ENCODE measurements at regions not wholly inside any gene's neighbourhood (a gene's known extent, or its start where the extent isn't known, plus 50 kb on each side); places are given as distances from the start of the nearest gene placed in this dataset.
"Not testable (repeated sequence)": the region's sequence is repeated elsewhere in the genome, so short reads cannot be mapped to it uniquely, and the experiment has no call there.

- DNase-seq (ENCODE audit: low spot score), result no peak
These were observed 52.6 kb upstream of the ICA1 start for GRCh38 chr7:8314566-8314965.

- no peak for DNase-seq (ENCODE audit: low spot score)
These were observed 57.1 kb upstream of the ICA1 start for GRCh38 chr7:8319115-8319514.

GRCh38 chr7:8320174-8320573, 58.2 kb upstream of the ICA1 start:
- no peak for DNase-seq (ENCODE audit: low spot score)

DNA sequence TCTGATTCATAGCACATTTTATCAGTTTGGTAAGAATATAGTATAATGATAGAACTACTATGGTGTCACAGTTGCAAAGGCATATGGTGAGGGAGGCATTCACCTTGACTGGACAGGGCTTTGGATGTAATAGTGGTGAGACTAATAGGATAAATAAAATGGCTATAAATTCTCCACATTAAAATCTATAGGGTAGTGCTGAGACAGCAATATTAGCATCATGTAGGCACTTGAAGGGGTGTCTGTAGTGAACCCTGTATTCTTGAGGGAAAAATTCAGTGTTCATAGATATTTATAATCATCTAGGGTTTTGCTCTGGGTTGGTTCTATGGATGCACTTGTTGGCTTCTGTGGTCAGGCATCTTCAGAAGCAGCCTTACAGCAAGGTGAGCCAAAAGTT, 59.3 kb upstream of the ICA1 start:
- DNase-seq (ENCODE audit: low spot score), result no peak

GRCh38 chr7:8322667-8323066, 60.7 kb upstream of the ICA1 start:
- DNase-seq (ENCODE audit: low spot score), result no peak

DNA sequence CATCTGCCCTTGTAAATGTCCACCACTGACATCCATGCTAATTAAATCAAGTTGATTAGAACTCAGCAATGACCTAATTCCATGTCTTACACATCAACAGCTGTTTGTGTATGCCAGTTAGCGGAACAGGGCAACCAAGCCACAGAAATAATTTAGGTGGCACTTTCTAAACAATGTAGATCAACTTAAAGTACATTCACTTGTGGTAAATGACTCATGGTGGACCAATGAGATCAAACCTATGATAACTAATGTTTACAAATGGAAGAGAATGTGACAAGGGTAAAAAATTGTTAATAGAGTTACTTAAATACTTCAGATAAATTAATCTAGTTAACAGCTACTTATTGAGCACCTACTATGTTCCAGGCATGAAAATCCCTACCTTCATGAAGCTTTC, 63.1 kb upstream of the ICA1 start:
- peak; percentile 4 for DNase-seq (ENCODE audit: low spot score)

GRCh38 chr7:8327199-8327598, 65.2 kb upstream of the ICA1 start:
- no peak for DNase-seq (ENCODE audit: low spot score)

DNA sequence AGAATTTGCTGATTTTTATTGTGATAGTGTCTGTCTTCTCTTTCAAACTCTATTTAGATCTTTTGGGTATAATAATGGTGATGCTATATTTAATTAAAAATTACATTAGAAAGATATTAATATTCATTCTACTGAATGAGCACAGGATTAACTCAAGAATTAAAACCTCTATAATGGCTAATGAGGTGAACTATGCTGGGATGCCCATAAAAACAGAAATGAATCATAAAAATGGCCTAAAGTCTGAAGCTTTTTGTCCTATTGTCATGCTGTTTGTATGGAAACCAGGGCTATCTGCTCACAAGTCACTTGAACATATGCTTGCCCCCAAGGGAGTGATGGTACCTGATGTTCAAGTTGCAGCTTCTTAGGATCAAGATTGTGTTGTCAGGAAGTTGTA, 76.2 kb upstream of the ICA1 start:
- DNase-seq (ENCODE audit: low spot score), result no peak

DNA sequence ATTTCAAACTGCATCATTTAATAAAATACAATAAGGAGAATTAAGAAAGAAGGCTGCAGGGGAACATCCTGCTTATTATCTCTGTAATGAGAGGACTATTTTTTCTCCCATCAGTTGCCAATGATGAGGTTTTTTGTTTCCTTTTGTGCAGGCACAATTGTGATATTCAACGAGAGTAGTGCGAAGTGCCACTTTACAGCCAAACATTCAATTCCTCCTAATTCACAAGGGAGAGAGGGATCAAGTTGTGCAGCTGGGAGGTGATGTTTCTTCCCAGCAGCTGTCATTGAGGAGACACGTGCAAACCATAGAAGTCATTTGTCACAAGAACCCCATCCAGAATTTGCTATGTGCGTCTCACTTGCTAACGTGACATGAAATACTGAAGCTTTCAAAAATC, 81.6 kb upstream of the ICA1 start:
- DNase-seq (ENCODE audit: low spot score), result no peak

- not testable (repeated sequence) for DNase-seq (ENCODE audit: low spot score)
These were observed 85.4 kb upstream of the ICA1 start for GRCh38 chr7:8347395-8347794.

GRCh38 chr7:8351654-8352053, 81.8 kb upstream of the NXPH1 start:
- not testable (repeated sequence) for DNase-seq (ENCODE audit: low spot score)

- DNase-seq (ENCODE audit: low spot score), result no peak
These were observed 79.4 kb upstream of the NXPH1 start for GRCh38 chr7:8353991-8354390.

- DNase-seq (ENCODE audit: low spot score), result no peak
These were observed 78.9 kb upstream of the NXPH1 start for GRCh38 chr7:8354503-8354902.

DNA sequence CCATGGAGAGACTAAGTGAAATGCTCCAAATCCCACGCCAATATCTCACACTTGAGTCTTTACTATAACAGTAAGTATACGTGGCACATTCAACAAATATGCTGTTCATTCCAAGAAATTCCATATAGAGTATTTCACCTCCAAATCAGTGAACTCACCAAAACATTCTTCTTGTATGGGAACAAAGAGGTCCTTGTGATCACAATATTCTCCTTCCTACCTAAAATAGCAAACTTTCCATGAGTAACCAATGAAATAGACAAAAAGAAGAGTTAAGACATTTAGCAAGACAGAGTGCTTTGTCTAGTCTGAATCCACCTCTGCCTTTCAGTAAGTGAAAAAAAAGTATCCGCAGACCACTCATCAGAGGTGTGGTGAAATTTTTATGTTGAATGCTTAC, 77.3 kb upstream of the NXPH1 start:
- no peak for DNase-seq (ENCODE audit: low spot score)

GRCh38 chr7:8357536-8357935, 75.9 kb upstream of the NXPH1 start:
- no peak for DNase-seq (ENCODE audit: low spot score)

GRCh38 chr7:8360564-8361153, 72.8 kb upstream of the NXPH1 start:
- DNase-seq (ENCODE audit: low spot score), result no peak

- DNase-seq (ENCODE audit: low spot score), result no peak
These were observed 70.6 kb upstream of the NXPH1 start for GRCh38 chr7:8362723-8363369.

DNA sequence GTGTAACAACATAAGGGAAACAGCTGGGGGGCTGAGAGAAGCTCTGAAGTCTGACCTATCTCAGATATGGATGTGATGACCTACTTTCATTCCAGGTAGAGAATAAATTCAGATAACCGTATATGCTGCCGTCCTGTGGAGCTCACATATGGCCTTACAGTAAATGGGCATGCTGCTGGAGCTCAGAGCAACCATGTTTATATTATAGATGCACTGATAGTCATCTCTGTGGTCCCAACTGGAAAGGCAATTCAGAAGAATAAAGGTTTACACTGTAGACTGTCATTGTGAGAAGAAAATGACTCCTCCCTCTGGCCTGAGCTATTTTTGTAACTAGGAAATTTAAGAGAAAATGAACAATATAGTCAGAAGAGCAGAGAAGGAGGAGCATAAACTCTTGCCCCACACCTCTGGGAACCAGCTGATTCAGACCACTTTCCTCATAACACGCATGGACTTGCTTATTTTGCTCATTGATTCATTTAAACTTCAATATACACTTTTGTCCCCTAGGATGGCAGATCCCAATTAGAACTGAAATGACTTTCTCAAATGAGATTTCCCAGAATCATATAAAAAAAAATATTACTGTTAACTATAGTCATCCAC, 69.9 kb upstream of the NXPH1 start:
- DNase-seq (ENCODE audit: low spot score), result no peak

- DNase-seq (ENCODE audit: low spot score), result peak; percentile 67
These were observed 67.8 kb upstream of the NXPH1 start for GRCh38 chr7:8365499-8366110.

DNA sequence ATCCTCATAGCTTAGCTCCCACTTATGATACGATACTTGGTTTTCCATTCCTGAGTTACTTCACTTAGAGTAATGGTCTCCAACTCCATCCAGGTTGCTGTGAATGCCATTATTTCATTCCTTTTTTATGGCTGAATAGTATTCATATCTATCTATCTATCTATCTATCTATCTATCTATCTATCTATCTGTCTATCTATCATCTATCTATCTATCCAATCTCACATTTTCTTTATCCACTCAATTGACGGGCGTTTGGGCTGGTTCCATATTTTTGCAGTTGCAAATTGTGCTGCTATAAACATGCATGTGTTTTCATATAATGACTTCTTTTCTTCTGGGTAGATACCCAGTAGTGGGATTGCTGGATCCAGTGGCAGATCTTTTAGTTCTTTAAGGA, 65.4 kb upstream of the NXPH1 start:
- not testable (repeated sequence) for DNase-seq (ENCODE audit: low spot score)

DNA sequence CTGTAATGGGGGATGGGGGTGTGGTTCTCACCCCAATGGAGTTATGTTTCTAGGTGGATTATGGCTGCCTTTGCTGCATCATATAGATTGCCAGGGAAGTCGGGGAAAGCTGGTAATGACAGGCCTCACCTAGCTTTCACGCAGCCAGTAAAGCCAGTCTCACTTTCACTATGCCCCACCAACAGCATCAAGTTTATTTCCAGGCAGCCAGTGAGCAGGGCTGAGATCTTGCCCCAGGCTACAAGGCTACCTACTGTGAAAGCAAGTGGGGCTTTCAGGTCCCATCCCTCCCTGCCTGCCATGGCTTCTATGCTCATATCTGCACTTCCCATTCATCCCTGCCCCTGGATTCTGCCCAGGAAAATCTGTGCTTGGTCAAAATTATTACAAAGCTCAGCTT, 61.7 kb upstream of the NXPH1 start:
- no peak for DNase-seq (ENCODE audit: low spot score)

DNA sequence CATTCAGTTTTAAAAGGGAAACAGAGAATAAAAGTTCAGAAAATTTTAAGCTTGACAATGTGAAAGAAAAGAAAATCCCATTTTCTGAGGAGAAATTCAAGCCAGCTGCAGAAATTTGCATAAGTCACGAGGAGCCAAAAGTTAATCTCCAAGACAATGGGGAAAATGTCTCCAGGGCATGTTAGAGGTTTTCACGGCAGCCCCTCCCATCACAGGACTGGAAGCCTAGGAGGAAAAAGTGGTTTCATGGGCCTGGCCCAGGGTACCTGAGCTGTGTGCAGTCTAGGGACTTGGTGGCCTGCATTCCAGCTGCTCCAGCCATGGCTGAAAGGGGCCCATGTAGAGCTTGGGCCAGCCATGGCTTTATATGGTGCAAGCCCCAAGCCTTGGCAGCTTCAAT, 59.6 kb upstream of the NXPH1 start:
- no peak for DNase-seq (ENCODE audit: low spot score)

DNA sequence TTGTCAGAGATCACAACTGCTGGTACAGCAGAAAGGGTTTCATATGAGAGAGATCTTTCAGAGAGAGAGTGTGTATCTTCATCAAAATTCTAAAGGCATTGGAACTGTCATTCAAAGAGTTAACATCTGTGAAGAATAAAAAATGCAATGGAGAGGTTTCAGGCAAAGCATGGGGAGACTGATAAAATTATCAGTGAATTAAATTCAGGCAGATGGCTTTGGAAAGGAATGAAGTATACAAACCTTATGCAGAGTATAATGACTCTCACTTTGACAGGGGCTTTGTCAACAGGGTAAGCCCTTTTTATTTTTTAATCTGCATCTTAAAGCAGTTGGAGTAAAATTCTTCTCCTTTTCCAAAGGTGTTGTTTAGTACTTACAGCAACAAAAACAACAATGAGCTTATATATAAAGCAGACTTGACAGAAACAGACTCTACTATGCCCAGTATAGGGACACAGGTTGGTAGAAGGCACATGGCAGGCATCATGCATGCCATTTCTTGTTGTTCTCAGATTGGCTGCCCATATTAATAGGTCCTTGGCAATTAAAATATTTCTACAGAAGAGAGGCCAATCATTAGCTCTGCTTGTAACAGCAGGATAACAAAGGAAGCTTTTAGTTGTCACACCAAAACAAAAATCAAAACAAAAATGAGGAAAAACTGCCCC, 54.9 kb upstream of the NXPH1 start:
- DNase-seq (ENCODE audit: low spot score), result no peak
